Loucy (cell line): ENCODE measurements at regions not wholly inside any gene's neighbourhood (a gene's known extent, or its start where the extent isn't known, plus 50 kb on each side); places are given as distances from the start of the nearest gene placed in this dataset.

Experiments used
- H2AFZ ChIP-seq: fragments of 200-600 bp; sonication (generic); 2 replicates; pipeline ENCODE4 v1.6.0; 2016; ENCODE audit warnings: antibody characterized with exemption, mild to moderate bottlenecking, low read length, moderate library complexity
- H3F3A ChIP-seq: fragments of 200-600 bp; 2 replicates; pipeline ENCODE4 v1.6.0; 2016; ENCODE audit warnings: antibody characterized with exemption, low read depth, mild to moderate bottlenecking
- H3K27me3 ChIP-seq: fragments of 200-600 bp; sonication (generic); 2 replicates; pipeline ENCODE4 v1.6.1; 2014; ENCODE audit warnings: low read length, mild to moderate bottlenecking; ENCODE audit not compliant: insufficient read depth, poor library complexity, severe bottlenecking
- H3K36me3 ChIP-seq: fragments of 200-600 bp; sonication (generic); 2 replicates; pipeline ENCODE4 v1.6.1; 2016; ENCODE audit warnings: low read length; ENCODE audit not compliant: insufficient read depth
- H3K4me1 ChIP-seq: fragments of 200-600 bp; sonication (generic); 2 replicates; pipeline ENCODE4 v1.5.1; 2014; ENCODE audit warnings: low read length, mild to moderate bottlenecking; ENCODE audit not compliant: insufficient read depth, poor library complexity, severe bottlenecking
- H3K4me2 ChIP-seq: fragments of 200-600 bp; sonication (generic); 2 replicates; pipeline ENCODE4 v1.6.0; 2014; ENCODE audit warnings: antibody characterized with exemption, low read length, low read depth, mild to moderate bottlenecking; ENCODE audit not compliant: poor library complexity, severe bottlenecking
- H3K4me3 ChIP-seq: fragments of 200-600 bp; sonication (generic); 2 replicates; pipeline ENCODE4 v1.5.1; 2014; ENCODE audit warnings: low read length, mild to moderate bottlenecking, mixed read lengths; ENCODE audit not compliant: poor library complexity, severe bottlenecking
- H3K79me2 ChIP-seq: fragments of 200-600 bp; sonication (generic); 2 replicates; pipeline ENCODE4 v1.6.1; 2014; ENCODE audit warnings: low read length; ENCODE audit not compliant: insufficient read depth
- H3K9ac ChIP-seq: fragments of 200-600 bp; sonication (generic); 2 replicates; pipeline ENCODE4 v1.6.0; 2014; ENCODE audit warnings: mild to moderate bottlenecking, low read depth, low read length, moderate library complexity; ENCODE audit not compliant: poor library complexity, severe bottlenecking
- H3K9me2 ChIP-seq: fragments of 200-600 bp; sonication (generic); replicated peaks from 2 replicates; pipeline ENCODE4 v1.6.1; 2016; ENCODE audit warnings: low read depth, low read length, mixed read lengths
- H3K9me3 ChIP-seq: fragments of 200-600 bp; sonication (generic); 2 replicates; pipeline ENCODE4 v1.6.1; 2014; ENCODE audit warnings: mild to moderate bottlenecking, antibody characterized with exemption, low read length, low read depth; ENCODE audit not compliant: insufficient read depth
- H4K20me1 ChIP-seq: fragments of 200-600 bp; sonication (generic); 2 replicates; pipeline ENCODE4 v1.6.0; 2014; ENCODE audit warnings: antibody characterized with exemption, low read length, mild to moderate bottlenecking; ENCODE audit not compliant: insufficient read depth, poor library complexity, severe bottlenecking
- CTCF ChIP-seq: fragments of 200-600 bp; sonication (generic); conservative IDR thresholded peaks from 2 replicates; pipeline ENCODE4 v1.5.1; 2014; ENCODE audit warnings: mild to moderate bottlenecking, antibody characterized with exemption, low read length
- EZH2phosphoT487 ChIP-seq: fragments of 200-600 bp; IDR thresholded peaks from 2 replicates; pipeline ENCODE4 v1.6.1; 2018; ENCODE audit warnings: antibody characterized with exemption, mild to moderate bottlenecking, moderate library complexity, borderline replicate concordance

GRCh38 chr1:147491098-147491497 lies 50.2 kb upstream of the BCL9 start:
- H2AFZ ChIP-seq = no peak overlapping the region
- no peak overlapping the region for H3K4me2 ChIP-seq
- H3K9me2 ChIP-seq = no peaks in the 10 kb centered on the region
- no peaks in the 10 kb centered on the region for H3K9me3 ChIP-seq
- no peaks in the 10 kb centered on the region for H3K79me2 ChIP-seq
- H3K4me1 ChIP-seq = peaks cover 6% of the 10 kb centered on the region
- no peak for TF ChIP-seq EZH2phosphoT487
- no peak for TF ChIP-seq CTCF
- H3K9ac ChIP-seq = no peak overlapping the region
- H3K4me3 ChIP-seq = no peak overlapping the region
- H3K36me3 ChIP-seq = no peaks in the 10 kb centered on the region
- no peaks in the 10 kb centered on the region for H4K20me1 ChIP-seq
- H3F3A ChIP-seq = no peaks in the 10 kb centered on the region
- no peaks in the 10 kb centered on the region for H3K27me3 ChIP-seq
